ENCODE measurements at regions not wholly inside any gene's neighbourhood (a gene's known extent, or its start where the extent isn't known, plus 50 kb on each side); places are given as distances from the start of the nearest gene placed in this dataset.

DNA sequence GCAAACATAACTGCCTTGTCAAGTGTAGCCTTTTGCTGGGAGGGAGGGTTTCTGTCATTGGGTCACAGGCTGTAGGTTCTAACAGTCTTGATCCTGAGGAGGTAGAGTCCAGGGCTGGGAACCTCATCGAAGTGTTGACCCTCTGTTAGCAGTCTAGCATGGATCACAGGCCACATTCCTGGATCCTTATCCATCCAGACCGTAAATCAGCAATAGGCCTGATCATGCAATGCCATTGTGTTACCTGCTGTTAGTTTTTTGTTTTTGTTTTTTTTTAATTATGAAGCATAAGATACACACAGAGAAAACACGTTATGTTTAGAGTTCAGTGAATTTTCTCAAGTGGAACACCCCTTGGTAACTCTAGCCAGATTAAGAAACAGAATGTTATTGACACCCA is 282.0 kb upstream of the TPM1 start (continued):
- TF ChIP-seq MXI1 (conservative IDR thresholded peaks at IDR 0.05; ENCODE audit: poor library complexity, severe bottlenecking) (no peak), EP300 (conservative IDR thresholded peaks at IDR 0.05; ENCODE audit: poor library complexity, severe bottlenecking) (no peak)

DNA sequence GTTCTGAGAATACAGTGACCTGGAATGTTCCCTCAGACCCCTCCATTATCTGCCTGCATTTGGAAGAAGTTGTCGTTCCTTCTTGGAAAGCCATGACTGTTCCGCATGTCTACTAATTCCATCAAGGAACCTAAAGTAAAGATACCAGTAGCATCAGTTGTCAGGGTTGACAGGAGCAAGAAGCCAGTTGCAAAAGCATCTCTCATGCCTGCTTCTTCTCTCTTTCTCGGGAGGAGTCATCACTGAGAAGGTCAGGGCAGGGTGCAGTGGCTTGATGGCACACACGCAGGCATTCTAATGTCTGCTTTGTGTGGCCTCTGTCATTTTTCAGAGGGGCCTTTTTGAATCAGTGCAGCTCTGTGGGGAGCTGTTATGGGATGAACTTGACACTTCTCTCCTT is 276.6 kb upstream of the TPM1 start:
- H3K79me2 ChIP-seq (replicated peaks; ENCODE audit: insufficient read depth, low read length), result no peaks in the 10 kb centered on the region
- no peak overlapping the region for H3K4me2 ChIP-seq (ENCODE audit: low read length)
- no peaks in the 10 kb centered on the region for H3K27me3 ChIP-seq (ENCODE audit: insufficient read depth, low read depth, low read length)
- H3K27ac ChIP-seq (ENCODE audit: low read length), result no peak overlapping the region
- TF ChIP-seq TAF1 (IDR thresholded peaks at IDR 0.05; ENCODE audit: low read depth), result no peak
- TF ChIP-seq RAD21 (conservative IDR thresholded peaks at IDR 0.05), result no peak
- no peak for TF ChIP-seq POLR2AphosphoS5 (IDR thresholded peaks at IDR 0.05)
- no peak for TF ChIP-seq SMC3 (conservative IDR thresholded peaks at IDR 0.05; ENCODE audit: poor library complexity)
- TF ChIP-seq, protein P1, sequence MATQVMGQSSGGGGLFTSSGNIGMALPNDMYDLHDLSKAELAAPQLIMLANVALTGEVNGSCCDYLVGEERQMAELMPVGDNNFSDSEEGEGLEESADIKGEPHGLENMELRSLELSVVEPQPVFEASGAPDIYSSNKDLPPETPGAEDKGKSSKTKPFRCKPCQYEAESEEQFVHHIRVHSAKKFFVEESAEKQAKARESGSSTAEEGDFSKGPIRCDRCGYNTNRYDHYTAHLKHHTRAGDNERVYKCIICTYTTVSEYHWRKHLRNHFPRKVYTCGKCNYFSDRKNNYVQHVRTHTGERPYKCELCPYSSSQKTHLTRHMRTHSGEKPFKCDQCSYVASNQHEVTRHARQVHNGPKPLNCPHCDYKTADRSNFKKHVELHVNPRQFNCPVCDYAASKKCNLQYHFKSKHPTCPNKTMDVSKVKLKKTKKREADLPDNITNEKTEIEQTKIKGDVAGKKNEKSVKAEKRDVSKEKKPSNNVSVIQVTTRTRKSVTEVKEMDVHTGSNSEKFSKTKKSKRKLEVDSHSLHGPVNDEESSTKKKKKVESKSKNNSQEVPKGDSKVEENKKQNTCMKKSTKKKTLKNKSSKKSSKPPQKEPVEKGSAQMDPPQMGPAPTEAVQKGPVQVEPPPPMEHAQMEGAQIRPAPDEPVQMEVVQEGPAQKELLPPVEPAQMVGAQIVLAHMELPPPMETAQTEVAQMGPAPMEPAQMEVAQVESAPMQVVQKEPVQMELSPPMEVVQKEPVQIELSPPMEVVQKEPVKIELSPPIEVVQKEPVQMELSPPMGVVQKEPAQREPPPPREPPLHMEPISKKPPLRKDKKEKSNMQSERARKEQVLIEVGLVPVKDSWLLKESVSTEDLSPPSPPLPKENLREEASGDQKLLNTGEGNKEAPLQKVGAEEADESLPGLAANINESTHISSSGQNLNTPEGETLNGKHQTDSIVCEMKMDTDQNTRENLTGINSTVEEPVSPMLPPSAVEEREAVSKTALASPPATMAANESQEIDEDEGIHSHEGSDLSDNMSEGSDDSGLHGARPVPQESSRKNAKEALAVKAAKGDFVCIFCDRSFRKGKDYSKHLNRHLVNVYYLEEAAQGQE (IDR thresholded peaks at IDR 0.05; ENCODE audit: borderline replicate concordance), result no peak
- TF ChIP-seq MXI1 (conservative IDR thresholded peaks at IDR 0.05; ENCODE audit: poor library complexity, severe bottlenecking), result no peak
- TF ChIP-seq EP300 (conservative IDR thresholded peaks at IDR 0.05; ENCODE audit: poor library complexity, severe bottlenecking), result no peak
- TF ChIP-seq, protein P2, sequence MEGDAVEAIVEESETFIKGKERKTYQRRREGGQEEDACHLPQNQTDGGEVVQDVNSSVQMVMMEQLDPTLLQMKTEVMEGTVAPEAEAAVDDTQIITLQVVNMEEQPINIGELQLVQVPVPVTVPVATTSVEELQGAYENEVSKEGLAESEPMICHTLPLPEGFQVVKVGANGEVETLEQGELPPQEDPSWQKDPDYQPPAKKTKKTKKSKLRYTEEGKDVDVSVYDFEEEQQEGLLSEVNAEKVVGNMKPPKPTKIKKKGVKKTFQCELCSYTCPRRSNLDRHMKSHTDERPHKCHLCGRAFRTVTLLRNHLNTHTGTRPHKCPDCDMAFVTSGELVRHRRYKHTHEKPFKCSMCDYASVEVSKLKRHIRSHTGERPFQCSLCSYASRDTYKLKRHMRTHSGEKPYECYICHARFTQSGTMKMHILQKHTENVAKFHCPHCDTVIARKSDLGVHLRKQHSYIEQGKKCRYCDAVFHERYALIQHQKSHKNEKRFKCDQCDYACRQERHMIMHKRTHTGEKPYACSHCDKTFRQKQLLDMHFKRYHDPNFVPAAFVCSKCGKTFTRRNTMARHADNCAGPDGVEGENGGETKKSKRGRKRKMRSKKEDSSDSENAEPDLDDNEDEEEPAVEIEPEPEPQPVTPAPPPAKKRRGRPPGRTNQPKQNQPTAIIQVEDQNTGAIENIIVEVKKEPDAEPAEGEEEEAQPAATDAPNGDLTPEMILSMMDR (IDR thresholded peaks at IDR 0.05; ENCODE audit: poor library complexity, severe bottlenecking), result no peak
- TF ChIP-seq EZH2 (IDR thresholded peaks at IDR 0.05; ENCODE audit: borderline replicate concordance, insufficient read depth, low read length, poor library complexity, severe bottlenecking), result no peak
- no peaks in the 10 kb centered on the region for H3K36me3 ChIP-seq (ENCODE audit: insufficient read depth, low read length)
- no peaks in the 10 kb centered on the region for H3K9me3 ChIP-seq (ENCODE audit: low read length)
- no peak overlapping the region for H3K4me3 ChIP-seq (ENCODE audit: low read length)
- no peak overlapping the region for H3K9ac ChIP-seq (ENCODE audit: low read length)
- no peaks in the 10 kb centered on the region for H3K9me2 ChIP-seq (ENCODE audit: insufficient read depth, low read length)
- H3F3A ChIP-seq (ENCODE audit: insufficient read depth, low read length, poor library complexity, severe bottlenecking), result no peaks in the 10 kb centered on the region
- no peaks in the 10 kb centered on the region for H4K20me1 ChIP-seq (ENCODE audit: insufficient read depth)
- no peak overlapping the region for H2AFZ ChIP-seq (ENCODE audit: low read depth, low read length)

DNA sequence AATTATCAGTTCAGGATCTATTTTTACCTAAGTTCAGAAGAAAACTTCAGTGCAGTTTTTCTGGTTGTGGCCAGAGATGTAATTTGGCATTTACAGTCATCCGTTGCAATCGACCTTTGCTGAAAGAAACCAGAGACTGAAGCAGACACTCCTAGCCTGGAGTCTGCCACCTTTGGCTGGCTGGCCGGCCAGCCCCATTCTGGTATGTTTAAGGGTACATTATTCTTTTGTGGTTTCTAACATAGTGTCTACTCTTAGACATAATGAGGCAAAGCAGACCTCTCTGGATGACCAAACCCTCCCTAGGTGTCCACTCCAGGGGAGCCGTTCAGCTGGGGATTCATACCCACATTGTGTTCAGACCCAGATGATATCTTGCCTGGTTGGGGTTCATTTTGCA is 275.9 kb upstream of the TPM1 start:
- Histone ChIP-seq H3K27me3 (ENCODE audit: insufficient read depth, low read depth, low read length) (no peaks in the 10 kb centered on the region), H3K27ac (ENCODE audit: low read length) (no peak overlapping the region), H3K4me3 (ENCODE audit: low read length) (no peak overlapping the region), H3K9me3 (ENCODE audit: low read length) (no peaks in the 10 kb centered on the region), H3K36me3 (ENCODE audit: insufficient read depth, low read length) (no peaks in the 10 kb centered on the region), H3K79me2 (replicated peaks; ENCODE audit: insufficient read depth, low read length) (no peaks in the 10 kb centered on the region), H3K4me2 (ENCODE audit: low read length) (no peak overlapping the region), H3F3A (ENCODE audit: insufficient read depth, low read length, poor library complexity, severe bottlenecking) (no peaks in the 10 kb centered on the region), H3K9me2 (ENCODE audit: insufficient read depth, low read length) (no peaks in the 10 kb centered on the region), H2AFZ (ENCODE audit: low read depth, low read length) (no peak overlapping the region), H4K20me1 (ENCODE audit: insufficient read depth) (no peaks in the 10 kb centered on the region), H3K9ac (ENCODE audit: low read length) (no peak overlapping the region)
- TF ChIP-seq POLR2AphosphoS5 (IDR thresholded peaks at IDR 0.05) (no peak), EP300 (conservative IDR thresholded peaks at IDR 0.05; ENCODE audit: poor library complexity, severe bottlenecking) (no peak), MXI1 (conservative IDR thresholded peaks at IDR 0.05; ENCODE audit: poor library complexity, severe bottlenecking) (no peak), RAD21 (conservative IDR thresholded peaks at IDR 0.05) (no peak), SMC3 (conservative IDR thresholded peaks at IDR 0.05; ENCODE audit: poor library complexity) (no peak), TAF1 (IDR thresholded peaks at IDR 0.05; ENCODE audit: low read depth) (no peak)
